ENCODE measurements at regions not wholly inside any gene's neighbourhood (a gene's known extent, or its start where the extent isn't known, plus 50 kb on each side); places are given as distances from the start of the nearest gene placed in this dataset.

DNA sequence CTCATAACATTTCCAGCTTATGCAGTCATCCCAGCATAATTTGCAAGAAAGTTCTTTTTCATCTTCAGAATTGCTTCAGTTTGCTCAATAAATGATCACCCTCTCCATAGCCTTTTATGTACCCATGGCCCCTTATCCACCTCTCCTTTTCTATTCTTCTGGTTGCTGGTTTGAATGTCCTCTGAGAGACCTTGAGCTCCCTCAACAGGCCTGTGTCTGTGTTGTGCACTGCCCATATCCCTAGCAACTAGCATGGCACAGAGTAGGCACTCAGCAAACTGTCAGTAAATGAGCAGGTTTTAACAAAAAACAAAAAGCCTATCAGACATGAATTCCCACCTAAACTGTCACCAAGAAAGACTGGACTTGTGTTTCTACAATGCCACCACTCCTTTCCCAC, 160.5 kb downstream of the AKAIN1 start:
- Histone ChIP-seq H3K36me3 (no peaks in the 10 kb centered on the region), H3K9me3 (peaks cover 0 to 34% (median 0%) of the 10 kb centered on the region in 3 donors), H3K27me3 (no peaks in the 10 kb centered on the region), H3K27ac (no peak overlapping the region), H3K4me3 (no peak overlapping the region), H3K4me1 (no peaks in the 10 kb centered on the region)
- ATAC-seq: no peak
- TF ChIP-seq POLR2AphosphoS5 (IDR thresholded peaks at IDR 0.05) (no peak), POLR2A (IDR thresholded peaks at IDR 0.05) (no peak), EP300 (IDR thresholded peaks at IDR 0.05) (no peak)
- TF ChIP-seq, protein P1, sequence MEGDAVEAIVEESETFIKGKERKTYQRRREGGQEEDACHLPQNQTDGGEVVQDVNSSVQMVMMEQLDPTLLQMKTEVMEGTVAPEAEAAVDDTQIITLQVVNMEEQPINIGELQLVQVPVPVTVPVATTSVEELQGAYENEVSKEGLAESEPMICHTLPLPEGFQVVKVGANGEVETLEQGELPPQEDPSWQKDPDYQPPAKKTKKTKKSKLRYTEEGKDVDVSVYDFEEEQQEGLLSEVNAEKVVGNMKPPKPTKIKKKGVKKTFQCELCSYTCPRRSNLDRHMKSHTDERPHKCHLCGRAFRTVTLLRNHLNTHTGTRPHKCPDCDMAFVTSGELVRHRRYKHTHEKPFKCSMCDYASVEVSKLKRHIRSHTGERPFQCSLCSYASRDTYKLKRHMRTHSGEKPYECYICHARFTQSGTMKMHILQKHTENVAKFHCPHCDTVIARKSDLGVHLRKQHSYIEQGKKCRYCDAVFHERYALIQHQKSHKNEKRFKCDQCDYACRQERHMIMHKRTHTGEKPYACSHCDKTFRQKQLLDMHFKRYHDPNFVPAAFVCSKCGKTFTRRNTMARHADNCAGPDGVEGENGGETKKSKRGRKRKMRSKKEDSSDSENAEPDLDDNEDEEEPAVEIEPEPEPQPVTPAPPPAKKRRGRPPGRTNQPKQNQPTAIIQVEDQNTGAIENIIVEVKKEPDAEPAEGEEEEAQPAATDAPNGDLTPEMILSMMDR (IDR thresholded peaks at IDR 0.05): no peak

DNA sequence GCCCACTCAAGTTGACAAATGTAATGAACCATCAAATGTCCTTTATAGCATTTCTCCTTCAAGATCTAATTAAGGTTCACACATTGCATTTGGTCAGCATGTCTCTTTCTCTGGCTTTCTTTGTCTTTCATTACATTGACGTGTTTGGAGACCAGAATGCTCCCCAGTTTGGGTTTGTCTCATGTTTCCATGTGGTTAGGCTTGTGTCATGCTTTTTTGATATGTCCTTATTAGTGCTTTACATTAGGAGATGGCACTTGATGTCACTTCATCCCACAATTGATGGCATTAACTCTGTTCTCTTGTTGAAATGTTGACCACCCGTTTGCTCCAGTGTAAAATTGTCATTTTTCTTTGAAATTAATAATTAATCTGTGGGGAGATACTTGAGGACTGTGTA, 165.8 kb downstream of the AKAIN1 start:
- peaks cover 0 to 34% (median 0%) of the 10 kb centered on the region in 3 donors for H3K9me3 ChIP-seq
- WGBS, 2 donors (ENCODE audit: low coverage in 1 of 2): 40 to 53% methylated on average over 2 of the region's 2 CpGs
- ATAC-seq: no peak
- H3K27me3 ChIP-seq: no peaks in the 10 kb centered on the region
- H3K36me3 ChIP-seq: no peaks in the 10 kb centered on the region
- H3K4me1 ChIP-seq: no peaks in the 10 kb centered on the region
- H3K4me3 ChIP-seq: no peak overlapping the region
- H3K27ac ChIP-seq: no peak overlapping the region
- TF ChIP-seq POLR2A (IDR thresholded peaks at IDR 0.05): no peak
- TF ChIP-seq EP300 (IDR thresholded peaks at IDR 0.05): no peak
- TF ChIP-seq, protein P1 (IDR thresholded peaks at IDR 0.05): no peak
- no peak for TF ChIP-seq POLR2AphosphoS5 (IDR thresholded peaks at IDR 0.05)

DNA sequence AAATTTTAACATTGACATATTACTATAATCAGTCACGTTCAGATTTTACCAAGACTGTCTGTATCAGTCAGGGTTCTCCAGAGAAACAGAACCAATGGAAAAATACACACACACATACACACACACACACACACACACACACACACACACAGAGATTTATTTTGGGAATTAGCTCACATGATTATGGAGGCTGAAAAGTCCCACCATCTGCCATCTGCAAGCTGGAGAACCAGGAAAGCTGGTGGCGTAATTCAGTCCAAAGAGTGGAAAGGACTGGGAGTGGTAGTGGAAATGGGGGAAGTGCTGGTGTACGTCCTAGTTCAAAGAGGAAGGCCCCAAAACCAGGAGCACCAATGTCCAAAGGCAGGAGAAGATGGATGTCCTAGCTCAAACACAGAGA, 166.4 kb downstream of the AKAIN1 start:
- Histone ChIP-seq H3K27me3 (no peaks in the 10 kb centered on the region), H3K4me3 (no peak overlapping the region), H3K4me1 (no peaks in the 10 kb centered on the region), H3K27ac (no peak overlapping the region), H3K36me3 (no peaks in the 10 kb centered on the region), H3K9me3 (peaks cover 0 to 32% (median 0%) of the 10 kb centered on the region in 3 donors)
- WGBS, 2 donors (ENCODE audit: low coverage in 1 of 2): 67 to 90% methylated on average over 1 to 2 of the region's 3 CpGs
- no peak for ATAC-seq
- TF ChIP-seq EP300 (IDR thresholded peaks at IDR 0.05) (no peak), POLR2A (IDR thresholded peaks at IDR 0.05) (no peak), POLR2AphosphoS5 (IDR thresholded peaks at IDR 0.05) (no peak)
- TF ChIP-seq, protein P1 (IDR thresholded peaks at IDR 0.05): no peak

DNA sequence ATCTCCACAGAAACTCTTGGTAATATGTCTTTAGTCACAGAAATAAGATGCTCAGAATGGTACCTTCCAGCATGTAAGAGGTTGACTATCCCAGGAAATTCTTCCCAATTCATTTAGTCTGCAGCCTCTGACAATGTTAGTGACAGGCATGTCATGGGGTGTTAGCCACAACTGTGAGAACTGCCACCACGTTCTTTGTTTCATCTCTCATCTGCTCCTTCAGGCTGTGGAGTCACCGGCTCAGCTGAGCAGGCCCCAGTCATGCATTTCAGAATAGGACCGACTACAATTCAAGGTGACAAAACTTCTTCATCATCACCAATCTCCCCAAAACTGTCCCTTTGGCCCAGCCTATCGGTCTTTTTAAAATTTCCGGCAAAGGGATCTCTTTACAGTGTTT, 167.5 kb downstream of the AKAIN1 start:
- 51 to 65% methylated on average over 5 of the region's 5 CpGs for WGBS, 2 donors (ENCODE audit: low coverage in 1 of 2)
- H3K9me3 ChIP-seq: peaks cover 0 to 21% (median 0%) of the 10 kb centered on the region in 3 donors
- H3K4me1 ChIP-seq: no peaks in the 10 kb centered on the region
- no peak overlapping the region for H3K27ac ChIP-seq
- TF ChIP-seq POLR2A (IDR thresholded peaks at IDR 0.05): no peak
- TF ChIP-seq EP300 (IDR thresholded peaks at IDR 0.05): no peak
- no peak for TF ChIP-seq POLR2AphosphoS5 (IDR thresholded peaks at IDR 0.05)
- TF ChIP-seq, protein P1 (IDR thresholded peaks at IDR 0.05): no peak
- no peak for ATAC-seq
- no peak overlapping the region for H3K4me3 ChIP-seq
- H3K27me3 ChIP-seq: no peaks in the 10 kb centered on the region
- no peaks in the 10 kb centered on the region for H3K36me3 ChIP-seq

DNA sequence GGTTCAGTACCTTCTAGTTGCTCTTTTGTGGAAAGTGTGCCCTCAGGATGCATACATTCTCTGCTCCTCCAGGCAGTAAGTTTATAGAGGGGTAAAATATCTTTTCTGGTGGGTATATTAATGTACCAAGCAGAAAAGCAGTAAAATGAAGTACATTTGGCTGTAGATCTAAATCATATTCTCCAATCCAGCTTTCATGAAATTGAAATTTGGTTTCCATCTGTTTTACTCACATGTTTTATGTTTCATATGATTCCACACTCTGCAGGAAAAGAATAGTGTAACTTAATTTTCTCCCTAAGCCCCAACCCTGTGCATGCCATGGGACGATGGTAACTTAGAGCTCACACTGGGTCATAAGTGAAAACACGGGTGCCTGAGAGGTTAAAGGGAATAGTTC, 172.3 kb downstream of the AKAIN1 start:
- no peak for TF ChIP-seq POLR2AphosphoS5 (IDR thresholded peaks at IDR 0.05)
- no peak for TF ChIP-seq EP300 (IDR thresholded peaks at IDR 0.05)
- TF ChIP-seq POLR2A (IDR thresholded peaks at IDR 0.05): no peak
- TF ChIP-seq, protein P1 (IDR thresholded peaks at IDR 0.05): no peak
- Histone ChIP-seq H3K27me3 (peaks cover 3% of the 10 kb centered on the region), H3K4me3 (no peak overlapping the region), H3K36me3 (no peaks in the 10 kb centered on the region), H3K27ac (no peak overlapping the region), H3K4me1 (no peaks in the 10 kb centered on the region), H3K9me3 (no peaks in the 10 kb centered on the region)
- no peak for ATAC-seq
- 75% methylated on average over 2 of the region's 2 CpGs; no CpG with 5 or more reads in 1 of the 2 donors for WGBS, 2 donors (ENCODE audit: low coverage in 1 of 2)
